ENCODE measurements at regions not wholly inside any gene's neighbourhood (a gene's known extent, or its start where the extent isn't known, plus 50 kb on each side); places are given as distances from the start of the nearest gene placed in this dataset.

GRCh38 chr4:23976423-23976822 lies 86.6 kb upstream of the PPARGC1A start:
- Histone ChIP-seq H3K79me2 (ENCODE audit: control insufficient read depth in 1 of 2, insufficient read depth in 2 of 2, low read length in 2 of 2) (no peaks in the 10 kb centered on the region), H4K5ac (ENCODE audit: insufficient read length, low read depth, low read length) (no peak overlapping the region), H3K27me3 (replicated peaks in 1 of 4; ENCODE audit: control insufficient read depth in 3 of 4, extremely low read depth in 1 of 4, insufficient read depth in 3 of 4, low read length in 3 of 4) (no peaks in the 10 kb centered on the region), H2AK5ac (ENCODE audit: low read depth, low read length) (no peak overlapping the region), H2BK120ac (replicated peaks; ENCODE audit: low read depth, low read length) (no peak overlapping the region), H2BK20ac (ENCODE audit: low read length) (no peak overlapping the region), H3K4ac (replicated peaks; ENCODE audit: insufficient read length, low read depth, low read length) (no peak overlapping the region), H3K9ac (replicated peaks in 1 of 4; ENCODE audit: extremely low read depth in 1 of 4, low read depth in 3 of 4, low read length in 3 of 4) (no peak overlapping the region), H4K20me1 (replicated peaks in 1 of 2; ENCODE audit: control insufficient read depth in 1 of 2, insufficient read depth in 2 of 2, low read length in 2 of 2) (no peaks in the 10 kb centered on the region), H2AFZ (ENCODE audit: low read length) (no peak overlapping the region), H2BK12ac (ENCODE audit: low read depth, low read length) (no peak overlapping the region), H3K4me1 (replicated peaks in 1 of 4; ENCODE audit: control insufficient read depth in 3 of 4, insufficient read depth in 4 of 4, low read length in 3 of 4) (peaks cover 0 to 9% (median 7%) of the 10 kb centered on the region in 4 experiments; a peak in 2 of 7 replicates), H3K23ac (ENCODE audit: insufficient read length) (no peak overlapping the region), H3K4me3 (ENCODE audit: extremely low read depth in 1 of 4, insufficient read depth in 2 of 4, low read depth in 3 of 4, low read length in 4 of 4) (no peak overlapping the region), H4K91ac (replicated peaks; ENCODE audit: insufficient read length, low read length) (no peak overlapping the region), H3K36me3 (ENCODE audit: control insufficient read depth in 2 of 4, insufficient read depth in 4 of 4, low read length in 3 of 4) (no peaks in the 10 kb centered on the region), H2BK15ac (ENCODE audit: low read length) (no peak overlapping the region), H3K14ac (ENCODE audit: insufficient read length) (no peak overlapping the region), H3K23me2 (ENCODE audit: low read depth, low read length) (no peaks in the 10 kb centered on the region), H3K27ac (ENCODE audit: low read depth, low read length) (no peak overlapping the region), H3K4me2 (ENCODE audit: insufficient read depth in 1 of 2, low read depth in 2 of 2, low read length in 2 of 2) (no peak overlapping the region), H3K9me3 (ENCODE audit: insufficient read depth in 2 of 2, low read depth in 1 of 2, low read length in 1 of 2) (no peaks in the 10 kb centered on the region), H3K56ac (replicated peaks; ENCODE audit: insufficient read length, low read depth, low read length) (no peak overlapping the region), H3K79me1 (ENCODE audit: low read depth, low read length) (no peaks in the 10 kb centered on the region), H2BK5ac (ENCODE audit: low read depth, low read length) (no peak overlapping the region), H4K8ac (ENCODE audit: extremely low read depth, insufficient read depth, low read length) (no peak overlapping the region), H3K18ac (ENCODE audit: extremely low read depth, low read length) (no peak overlapping the region)
- WGBS, 2 experiments (ENCODE audit: extremely low coverage in 1 of 2, insufficient coverage in 1 of 2, insufficient read length in 1 of 2, insufficient replicate concordance in 2 of 2, low coverage in 1 of 2, low lambda C conversion rate in 2 of 2, missing lambda C conversion rate in 1 of 2) = 97% methylated on average over 2 of the region's 2 CpGs; no CpG with 5 or more reads in 1 of the 2 experiments
- no peak for FAIRE-seq
- no peak for DNase-seq (ENCODE audit: low read depth in 1 of 2, low spot score in 2 of 2)
- CTCF ChIA-PET (ENCODE audit: partially characterized antibody) = interaction anchor here (0.8 to 1.8 kb wide), 3 partner anchors 7 to 11 kb away, joined by 3 to 4 read pairs (median 3); no protein-coding TSS in a partner anchor
- TF ChIP-seq ATF2 (IDR thresholded peaks at IDR 0.05; ENCODE audit: low read length) (no peak), SIX5 (IDR thresholded peaks at IDR 0.05; ENCODE audit: low read depth, low read length) (no peak), RXRA (IDR thresholded peaks at IDR 0.05; ENCODE audit: insufficient read depth, low read depth, low read length) (no peak), CTCF (IDR thresholded peaks at IDR 0.05; ENCODE audit: control extremely low read depth in 1 of 3, insufficient read depth in 1 of 3, low read depth in 1 of 3, low read length in 3 of 3) (no peak), RNF2 (IDR thresholded peaks at IDR 0.05; ENCODE audit: borderline replicate concordance, low read depth, low read length, missing control alignments, poor library complexity, severe bottlenecking) (no peak), YY1 (IDR thresholded peaks at IDR 0.05; ENCODE audit: low read depth, low read length) (no peak), SRF (IDR thresholded peaks at IDR 0.05; ENCODE audit: low read depth, low read length) (no peak)
- POLR2A ChIA-PET (ENCODE audit: partially characterized antibody) = no interaction called here
